SK-N-SH (cell line): ENCODE measurements at regions not wholly inside any gene's neighbourhood (a gene's known extent, or its start where the extent isn't known, plus 50 kb on each side); places are given as distances from the start of the nearest gene placed in this dataset.

Experiments
- CTCF ChIA-PET: fragments of 300-600, 350-600 bp; formaldehyde crosslinking; extraction: SDS; loops from one replicate; lab custom pipeline; 2021; lab: Yijun Ruan, JAX
- POLR2A ChIA-PET: fragments of 350-600 bp; sonication (Branson Sonifier 250); formaldehyde crosslinking; extraction: SDS; loops from one replicate; lab custom pipeline; 2020; ENCODE audit warnings: antibody characterized with exemption, inconsistent platforms; lab: Yijun Ruan, JAX
- DNase-seq: peaks from one replicate; pipeline ENCODE4 v3.0.0; 2012
- H2AFZ ChIP-seq: fragments of 200-600 bp; sonication (generic); 2 replicates; pipeline ENCODE4 v1.8.1; 2016; ENCODE audit warnings: antibody characterized with exemption, mild to moderate bottlenecking, low read depth
- H3F3A ChIP-seq: fragments of 200-600 bp; sonication (generic); replicated peaks from 2 replicates; pipeline ENCODE3; 2016; ENCODE audit warnings: antibody characterized with exemption, mild to moderate bottlenecking; ENCODE audit not compliant: insufficient read depth
- H3K27ac ChIP-seq, 2 experiments: fragments of 200-500 bp in 1 of 2; fragments of 200-600 bp in 1 of 2; sonication (Bioruptor generic) in 1 of 2; sonication (generic), shearing (Covaris generic) in 1 of 2; 2 replicates each; pipeline versions ENCODE4 v1.5.1 to v1.6.1; 2014 to 2016; ENCODE audit warnings: low read depth in 2 of 2, inconsistent platforms in 1 of 2, low read length in 1 of 2, mild to moderate bottlenecking in 1 of 2, mixed read lengths in 1 of 2
- H3K27me3 ChIP-seq: fragments of 200-600 bp; sonication (generic), shearing (Covaris generic); 2 replicates; pipeline ENCODE4 v1.6.1; 2016; ENCODE audit warnings: mixed run types; ENCODE audit not compliant: insufficient read depth
- H3K36me3 ChIP-seq, 2 experiments: fragments of 200-500 bp in 1 of 2; fragments of 200-600 bp in 1 of 2; sonication (Bioruptor generic) in 1 of 2; sonication (generic) in 1 of 2; replicated peaks in 1 of 2; 2 replicates each; pipeline versions ENCODE3 to v1.5.1; 2014 to 2016; ENCODE audit warnings: low read length in 1 of 2, mild to moderate bottlenecking in 1 of 2; ENCODE audit not compliant: insufficient read depth in 2 of 2, control insufficient read depth in 1 of 2
- H3K4me1 ChIP-seq, 2 experiments: fragments of 200-500 bp in 1 of 2; fragments of 200-600 bp in 1 of 2; sonication (Bioruptor generic) in 1 of 2; sonication (generic), shearing (Covaris generic) in 1 of 2; 2 replicates each; pipeline versions ENCODE4 v1.5.1 to v1.6.1; 2014 to 2016; ENCODE audit warnings: low read depth in 1 of 2, low read length in 1 of 2, mixed run types in 1 of 2; ENCODE audit not compliant: insufficient read depth in 2 of 2, control insufficient read depth in 1 of 2
- H3K4me2 ChIP-seq: fragments of 200-600 bp; sonication (generic), shearing (Covaris generic); 2 replicates; pipeline ENCODE4 v1.6.1; 2017; ENCODE audit warnings: mixed run types
- H3K4me3 ChIP-seq, 2 experiments: fragments of 200-500 bp in 1 of 2; fragments of 200-600 bp in 1 of 2; sonication (Bioruptor generic) in 1 of 2; sonication (generic), shearing (Covaris generic) in 1 of 2; 2 replicates each; pipeline versions ENCODE4 v1.5.1 to v1.8.1; 2014 to 2016; ENCODE audit warnings: low read depth in 2 of 2, inconsistent platforms in 1 of 2, low read length in 1 of 2, mild to moderate bottlenecking in 1 of 2, mixed read lengths in 1 of 2, moderate library complexity in 1 of 2
- H3K79me2 ChIP-seq: fragments of 200-600 bp; sonication (generic); 2 replicates; pipeline ENCODE4 v1.8.1; 2017; ENCODE audit warnings: mild to moderate bottlenecking; ENCODE audit not compliant: insufficient read depth
- H3K9ac ChIP-seq: fragments of 200-600 bp; sonication (generic); 2 replicates; pipeline ENCODE4 v1.6.1; 2017; ENCODE audit warnings: mixed run types
- H3K9me2 ChIP-seq: fragments of 200-600 bp; sonication (generic); 2 replicates; pipeline ENCODE4 v1.6.1; 2017; ENCODE audit warnings: mixed run types
- H3K9me3 ChIP-seq: fragments of 200-600 bp; sonication (generic); 2 replicates; pipeline ENCODE4 v1.6.1; 2017; ENCODE audit warnings: mixed run types, mild to moderate bottlenecking, moderate library complexity
- H4K20me1 ChIP-seq: fragments of 200-600 bp; sonication (generic); 2 replicates; pipeline ENCODE4 v1.6.1; 2017; ENCODE audit warnings: mild to moderate bottlenecking, mixed run types; ENCODE audit not compliant: insufficient read depth
- CHD2 ChIP-seq: fragments of 150-350 bp; IDR thresholded peaks from 2 replicates; pipeline ENCODE4 v1.6.1; 2018; ENCODE audit warnings: low read length; ENCODE audit not compliant: partially characterized antibody
- CTCF ChIP-seq: fragments of 200-600 bp; sonication (generic); IDR thresholded peaks from 2 replicates; pipeline ENCODE4 v1.6.1; 2017; ENCODE audit warnings: antibody characterized with exemption, mild to moderate bottlenecking, moderate library complexity
- ELF1 ChIP-seq: IDR thresholded peaks from 2 replicates; pipeline ENCODE4 v1.4.0; 2012
- EP300 ChIP-seq, 2 experiments: IDR thresholded peaks; 2 replicates each; pipeline versions ENCODE4 v1.4.0 to v1.6.1; 2012; ENCODE audit warnings: borderline replicate concordance in 1 of 2, low read depth in 1 of 2, low read length in 1 of 2
- EZH2phosphoT487 ChIP-seq: fragments of 200-600 bp; sonication (generic); IDR thresholded peaks from 2 replicates; pipeline ENCODE4 v1.6.1; 2017; ENCODE audit warnings: low read depth, mixed run types, mild to moderate bottlenecking, antibody characterized with exemption, moderate library complexity, borderline replicate concordance
- FOXJ3 ChIP-seq: sonication (generic); formaldehyde crosslinking; IDR thresholded peaks from 2 replicates; pipeline ENCODE4 v1.5.1; 2020; ENCODE audit warnings: mild to moderate bottlenecking, missing genetic modification reagents
- FOXM1 ChIP-seq: IDR thresholded peaks from 2 replicates; pipeline ENCODE4 v1.4.0; 2012; ENCODE audit warnings: low read depth, mild to moderate bottlenecking
- GABPA ChIP-seq: IDR thresholded peaks from 2 replicates; pipeline ENCODE4 v1.4.0; 2012; ENCODE audit warnings: low read depth, mild to moderate bottlenecking
- GATA2 ChIP-seq: sonication (generic); formaldehyde crosslinking; IDR thresholded peaks from 2 replicates; pipeline ENCODE4 v1.5.0; 2020; ENCODE audit warnings: mild to moderate bottlenecking, missing genetic modification reagents
- IRF3 ChIP-seq: fragments of 150-350 bp; IDR thresholded peaks from 2 replicates; pipeline ENCODE4 v1.6.1; 2016; ENCODE audit warnings: mild to moderate bottlenecking, low read depth, low read length
- PBX3 ChIP-seq: IDR thresholded peaks from 2 replicates; pipeline ENCODE4; 2012
- RCOR1 ChIP-seq: fragments of 150-350 bp; IDR thresholded peaks from 2 replicates; pipeline ENCODE4 v1.6.1; 2017; ENCODE audit warnings: antibody characterized with exemption, low read length
- REST ChIP-seq: IDR thresholded peaks from 2 replicates; pipeline ENCODE4 v1.6.1; 2012; ENCODE audit warnings: mild to moderate bottlenecking, low read depth, low read length, moderate library complexity
- TEAD4 ChIP-seq: IDR thresholded peaks from 2 replicates; pipeline ENCODE4 v1.4.0; 2012; ENCODE audit warnings: mild to moderate bottlenecking, borderline replicate concordance; ENCODE audit not compliant: insufficient read depth
- ZBTB33 ChIP-seq: IDR thresholded peaks from 2 replicates; pipeline ENCODE4 v1.4.0; 2012; ENCODE audit warnings: low read depth, borderline replicate concordance
- whole genome bisulfite sequencing: methylation state at CpG from one replicate; pipeline ENCODE4 v1.1.6; 2017; ENCODE audit warnings: low lambda C conversion rate; 5-methylcytosine and 5-hydroxymethylcytosine counted together

- TF ChIP-seq CTCF, result no peak
Observed at GRCh38 chr12:67014642-67015041, 254.5 kb upstream of the CAND1 start (continued).

GRCh38 chr12:67018105-67018504 lies 251.1 kb upstream of the CAND1 start:
- no peak for DNase-seq
- Histone ChIP-seq H3K4me2 (no peak overlapping the region), H3K9me2 (no peaks in the 10 kb centered on the region), H3K27me3 (no peaks in the 10 kb centered on the region), H2AFZ (no peak overlapping the region), H3K9ac (no peak overlapping the region), H3K36me3 (no peaks in the 10 kb centered on the region), H3K79me2 (no peaks in the 10 kb centered on the region), H3K27ac (no peak overlapping the region), H3F3A (no peaks in the 10 kb centered on the region), H3K9me3 (no peaks in the 10 kb centered on the region), H4K20me1 (no peaks in the 10 kb centered on the region), H3K4me3 (no peak overlapping the region), H3K4me1 (no peaks in the 10 kb centered on the region)
- CTCF ChIA-PET, result no interaction called here
- 60% methylated on average over 5 of the region's 5 CpGs for WGBS
- POLR2A ChIA-PET, result no interaction called here
- TF ChIP-seq PBX3, result no peak
- no peak for TF ChIP-seq CHD2
- TF ChIP-seq GABPA, result no peak
- TF ChIP-seq RCOR1, result no peak
- no peak for TF ChIP-seq EP300 (IDR thresholded peaks at IDR 0.05; ENCODE audit: borderline replicate concordance in 1 of 2, low read depth in 1 of 2, low read length in 1 of 2)
- TF ChIP-seq FOXM1, result no peak
- no peak for TF ChIP-seq IRF3
- TF ChIP-seq TEAD4, result no peak
- TF ChIP-seq GATA2 (CRISPR knock-in tag), result no peak
- TF ChIP-seq FOXJ3 (CRISPR knock-in tag), result no peak
- no peak for TF ChIP-seq REST
- no peak for TF ChIP-seq ELF1
- no peak for TF ChIP-seq EZH2phosphoT487
- no peak for TF ChIP-seq ZBTB33
- TF ChIP-seq, all 33 proteins: peak for 0
